A549 (cell line): ENCODE measurements at regions not wholly inside any gene's neighbourhood (a gene's known extent, or its start where the extent isn't known, plus 50 kb on each side); places are given as distances from the start of the nearest gene placed in this dataset.

Source experiments
- ATAC-seq, 2 experiments: fragments of 200-7000 bp in 1 of 2; fragments of >200 bp in 1 of 2; cut with Nextera tagmentation in 1 of 2; cut with Tn5 transposase in 1 of 2; 3 replicates each; pipeline versions ENCODE4 v1.8.0 to v1.9.1; 2018 to 2020; ENCODE audit warnings: mild to moderate bottlenecking in 1 of 2, moderate library complexity in 1 of 2
- CTCF ChIA-PET: fragments of 300-600 bp; sonication (Branson Sonifier 250); formaldehyde crosslinking; extraction: SDS; loops from one replicate; lab custom pipeline; 2021; ENCODE audit warnings: antibody characterized with exemption, inconsistent platforms; lab: Yijun Ruan, JAX
- POLR2A ChIA-PET: fragments of 350-600 bp; formaldehyde crosslinking; extraction: SDS; loops from one replicate; lab custom pipeline; 2021; ENCODE audit warnings: antibody characterized with exemption, inconsistent platforms; lab: Yijun Ruan, JAX
- DNase-seq, 2 experiments: peaks; one replicate each; pipeline versions ENCODE4 v3.0.0 to v3.0.0-alpha.2; 2011 to 2016; ENCODE audit warnings: low read depth in 1 of 2, low spot score in 1 of 2
- FAIRE-seq: peaks from 2 replicates; lab custom pipeline; 2011; peaks lifted over from hg19 to GRCh38; lab: Jason Lieb, UNC
- H3K27ac ChIP-seq, 2 experiments: fragments of >200 bp; sonication (Bioruptor Twin); formaldehyde crosslinking; 3 replicates each; pipeline ENCODE4 v1.5.1; 2016 to 2017
- H3K4me1 ChIP-seq: fragments of >200 bp; sonication (Bioruptor Twin); formaldehyde crosslinking; 3 replicates; pipeline ENCODE4 v1.6.1; 2016
- H3K4me2 ChIP-seq: fragments of >200 bp; sonication (Bioruptor Twin); formaldehyde crosslinking; 3 replicates; pipeline ENCODE4 v1.6.1; 2016
- H3K4me3 ChIP-seq: fragments of >200 bp; sonication (Bioruptor Twin); formaldehyde crosslinking; 3 replicates; pipeline ENCODE4 v1.5.1; 2016
- H3K9me3 ChIP-seq: fragments of >200 bp; sonication (Bioruptor Twin); formaldehyde crosslinking; 3 replicates; pipeline ENCODE4 v1.6.1; 2016
- CEBPB ChIP-seq, 2 experiments: fragments of >200 bp in 1 of 2; sonication (Bioruptor Twin) in 1 of 2; formaldehyde crosslinking in 1 of 2; IDR thresholded peaks; 2 replicates each; pipeline ENCODE4 v1.6.1; 2012 to 2016
- KDM1A ChIP-seq: fragments of 200-600 bp; sonication (generic); IDR thresholded peaks from 2 replicates; pipeline ENCODE4 v1.6.1; 2016; ENCODE audit warnings: low read depth, mild to moderate bottlenecking
- MAFK ChIP-seq: fragments of 450-650 bp; IDR thresholded peaks from 2 replicates; pipeline ENCODE4 v1.6.1; 2014; ENCODE audit not compliant: partially characterized antibody
- PHF8 ChIP-seq: fragments of 200-600 bp; sonication (generic); IDR thresholded peaks from 2 replicates; pipeline ENCODE4 v1.6.1; 2016; ENCODE audit warnings: low read depth, mild to moderate bottlenecking, antibody characterized with exemption, moderate library complexity, borderline replicate concordance
- ZSCAN20 ChIP-seq: fragments of 250-450 bp; sonication (Bioruptor Pico); IDR thresholded peaks from 2 replicates; pipeline ENCODE4 v1.8.0; 2022; ENCODE audit warnings: mild to moderate bottlenecking, moderate library complexity
- WGBS: methylation state at CpG from one replicate; pipeline ENCODE4 v1.1.6; 2017; ENCODE audit errors: missing lambda C conversion rate; 5-methylcytosine and 5-hydroxymethylcytosine counted together
- small RNA-seq, 6 experiments: library from RNA; depleted of rRNA; stranded (forward); fragments of <200 nt; gene quantifications; one replicate each; pipeline ENCODE3, GENCODE V24; 2012
- TF ChIP-seq, protein P1 (sequence below): IDR thresholded peaks from 2 replicates; pipeline ENCODE4 v1.6.1; 2012; ENCODE audit warnings: low read depth, borderline replicate concordance
- TF ChIP-seq, protein P2 (sequence below): fragments of >200 bp; sonication (Bioruptor Twin); formaldehyde crosslinking; IDR thresholded peaks from 3 replicates; pipeline ENCODE4 v1.5.1; 2016

- FAIRE-seq (no peak), DNase-seq (no peak)
These were observed 51.5 kb upstream of the RBMY1B start for GRCh38 chrY:21459648-21460047.

More at GRCh38 chrY:21459648-21460047, 51.5 kb upstream of the RBMY1B start:
- no peak overlapping the region for H3K27ac ChIP-seq
- TF ChIP-seq PHF8, result no peak
- TF ChIP-seq CEBPB (IDR thresholded peaks at IDR 0.05), result no peak
- TF ChIP-seq, protein P1, sequence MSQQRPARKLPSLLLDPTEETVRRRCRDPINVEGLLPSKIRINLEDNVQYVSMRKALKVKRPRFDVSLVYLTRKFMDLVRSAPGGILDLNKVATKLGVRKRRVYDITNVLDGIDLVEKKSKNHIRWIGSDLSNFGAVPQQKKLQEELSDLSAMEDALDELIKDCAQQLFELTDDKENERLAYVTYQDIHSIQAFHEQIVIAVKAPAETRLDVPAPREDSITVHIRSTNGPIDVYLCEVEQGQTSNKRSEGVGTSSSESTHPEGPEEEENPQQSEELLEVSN, result no peak
- TF ChIP-seq KDM1A, result no peak
- TF ChIP-seq, protein P2, sequence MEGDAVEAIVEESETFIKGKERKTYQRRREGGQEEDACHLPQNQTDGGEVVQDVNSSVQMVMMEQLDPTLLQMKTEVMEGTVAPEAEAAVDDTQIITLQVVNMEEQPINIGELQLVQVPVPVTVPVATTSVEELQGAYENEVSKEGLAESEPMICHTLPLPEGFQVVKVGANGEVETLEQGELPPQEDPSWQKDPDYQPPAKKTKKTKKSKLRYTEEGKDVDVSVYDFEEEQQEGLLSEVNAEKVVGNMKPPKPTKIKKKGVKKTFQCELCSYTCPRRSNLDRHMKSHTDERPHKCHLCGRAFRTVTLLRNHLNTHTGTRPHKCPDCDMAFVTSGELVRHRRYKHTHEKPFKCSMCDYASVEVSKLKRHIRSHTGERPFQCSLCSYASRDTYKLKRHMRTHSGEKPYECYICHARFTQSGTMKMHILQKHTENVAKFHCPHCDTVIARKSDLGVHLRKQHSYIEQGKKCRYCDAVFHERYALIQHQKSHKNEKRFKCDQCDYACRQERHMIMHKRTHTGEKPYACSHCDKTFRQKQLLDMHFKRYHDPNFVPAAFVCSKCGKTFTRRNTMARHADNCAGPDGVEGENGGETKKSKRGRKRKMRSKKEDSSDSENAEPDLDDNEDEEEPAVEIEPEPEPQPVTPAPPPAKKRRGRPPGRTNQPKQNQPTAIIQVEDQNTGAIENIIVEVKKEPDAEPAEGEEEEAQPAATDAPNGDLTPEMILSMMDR, result no peak
- TF ChIP-seq MAFK, result peak; percentile 94
- TF ChIP-seq ZSCAN20 (CRISPR knock-in tag), result no peak
- H3K4me2 ChIP-seq, result no peak overlapping the region
- ATAC-seq, result no peak
- CTCF ChIA-PET, result no interaction called here
- no peaks in the 10 kb centered on the region for H3K4me1 ChIP-seq
- POLR2A ChIA-PET, result no interaction called here
- no peak overlapping the region for H3K4me3 ChIP-seq
- 55% methylated on average over 2 of the region's 2 CpGs for WGBS
- H3K9me3 ChIP-seq, result no peaks in the 10 kb centered on the region

Small RNAs in the stretch of these regions (small RNA-seq; reads per million reads assigned to genes)
- 0 reads per million in 6 experiments for gene AC010086.2
